NCI-H1930 (cell line): ENCODE measurements at regions not wholly inside any gene's neighbourhood (a gene's known extent, or its start where the extent isn't known, plus 50 kb on each side); places are given as distances from the start of the nearest gene placed in this dataset.

Source experiments
- DNase-seq, 2 experiments: peaks; one replicate each; lab custom pipeline; 2025; lab: John Stamatoyannopoulos, UW

- no peak for DNase-seq
Measured at GRCh38 chr14:101066826-101067510, 163.4 kb upstream of the RTL1 start.

DNA sequence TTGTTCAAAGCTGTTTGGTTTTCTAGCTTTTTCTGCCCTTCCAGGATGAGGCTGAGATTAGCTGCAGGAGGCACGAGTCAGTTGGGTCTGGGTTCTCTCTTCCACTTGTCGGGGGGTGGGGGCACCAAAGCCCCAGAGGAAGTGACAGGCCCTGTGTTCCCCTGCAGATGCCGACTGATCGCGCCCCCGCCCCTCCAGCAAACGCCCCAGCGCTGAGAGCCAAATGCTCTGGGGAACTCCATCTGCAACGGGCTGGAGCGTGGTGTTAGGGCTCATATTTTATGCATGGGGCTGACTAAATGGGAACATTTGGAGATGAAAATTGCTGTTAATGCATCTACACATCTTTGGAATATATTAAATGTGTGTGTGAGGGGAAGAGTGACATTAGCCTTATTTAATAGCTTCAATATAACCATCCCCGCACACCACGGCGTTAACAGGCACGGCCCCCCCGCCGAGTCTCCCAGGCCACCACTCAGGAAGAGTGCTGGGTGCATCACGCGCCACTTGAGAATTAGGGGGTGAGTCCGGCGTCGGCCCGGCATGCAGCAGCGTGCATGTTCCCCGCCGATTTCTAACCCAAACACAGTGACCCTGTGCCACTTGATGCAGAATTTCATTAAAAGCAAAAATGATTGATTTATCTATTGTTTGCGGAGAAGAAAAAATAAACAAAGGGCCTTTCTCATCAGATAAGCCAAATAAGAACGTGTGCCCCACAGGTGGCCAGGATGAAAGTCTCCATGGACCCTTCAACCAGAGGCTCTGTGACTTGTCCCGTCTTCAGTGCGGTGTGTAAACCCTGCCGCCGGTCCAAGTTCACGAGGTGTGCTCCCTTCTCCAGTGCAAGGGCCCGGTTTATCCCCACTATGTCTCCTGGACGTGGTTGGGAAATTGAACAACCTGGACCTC is 165.0 kb upstream of the RTL1 start:
- DNase-seq: no peak

DNA sequence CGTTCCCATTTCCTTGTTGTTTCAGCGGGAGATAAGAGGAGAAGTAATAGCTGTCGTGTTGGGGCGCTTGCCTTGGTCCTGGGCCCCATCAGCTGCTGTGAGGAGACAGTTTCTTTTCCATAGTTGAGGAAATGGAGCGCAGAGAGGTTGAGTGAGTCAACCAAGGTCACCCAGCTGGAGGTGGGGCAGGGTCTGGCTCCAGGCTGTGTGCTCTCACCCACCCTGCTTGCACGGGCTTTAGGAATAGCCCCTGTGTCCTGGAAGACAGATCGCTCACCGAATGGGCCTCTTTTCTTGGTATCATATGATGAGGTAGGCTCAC is 165.7 kb upstream of the RTL1 start:
- DNase-seq: no peak

GRCh38 chr14:101069666-101070362 is 166.3 kb upstream of the RTL1 start:
- DNase-seq: no peak

DNA sequence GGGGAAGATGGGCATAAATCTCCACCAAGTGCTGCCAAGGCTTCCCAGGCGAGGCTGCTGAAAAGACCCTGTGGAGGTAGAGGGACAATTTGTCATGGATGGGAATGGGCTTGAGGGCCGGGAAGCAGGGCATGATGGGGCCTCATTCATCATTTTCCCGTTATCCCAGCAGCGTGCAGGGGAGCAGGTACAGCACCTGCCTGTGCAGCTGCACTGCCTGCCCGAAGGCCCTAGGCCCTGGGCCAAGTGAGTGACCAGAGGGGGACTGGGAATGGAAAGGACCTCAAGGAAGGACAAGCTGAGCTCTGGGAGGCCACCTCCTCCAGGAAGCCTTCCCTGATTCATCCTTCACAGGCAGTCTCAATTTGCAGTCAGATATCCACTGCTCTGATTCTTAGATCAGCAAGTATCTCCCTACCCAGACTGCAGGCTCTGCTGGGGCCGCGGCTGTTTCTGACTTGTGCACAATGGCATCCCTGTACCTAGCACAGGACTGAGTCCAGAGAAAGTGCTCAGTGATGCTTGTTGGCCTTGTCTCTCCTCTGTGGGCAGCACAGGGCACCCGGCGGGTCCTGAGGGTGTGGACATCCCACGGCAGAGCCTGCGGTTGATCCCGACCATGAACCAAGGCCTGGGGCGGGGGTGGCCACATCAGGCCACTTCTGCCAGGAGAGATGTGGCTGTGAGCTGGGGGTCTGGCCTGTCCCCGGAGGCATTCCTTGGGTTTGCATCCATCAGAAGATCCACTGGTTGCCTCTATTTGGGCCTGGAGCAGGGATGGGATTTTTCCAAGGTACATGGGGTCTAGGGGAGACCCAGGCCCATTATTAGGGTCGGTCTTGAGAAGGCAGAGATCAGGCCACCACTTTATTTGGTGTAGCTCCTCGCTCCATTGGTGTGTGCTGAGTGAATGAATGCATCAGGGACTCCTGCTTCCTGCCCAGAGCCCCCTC is 167.3 kb upstream of the RTL1 start:
- no peak for DNase-seq

- DNase-seq: no peak
Measured at GRCh38 chr14:101071493-101071906, 168.0 kb upstream of the RTL1 start.

DNA sequence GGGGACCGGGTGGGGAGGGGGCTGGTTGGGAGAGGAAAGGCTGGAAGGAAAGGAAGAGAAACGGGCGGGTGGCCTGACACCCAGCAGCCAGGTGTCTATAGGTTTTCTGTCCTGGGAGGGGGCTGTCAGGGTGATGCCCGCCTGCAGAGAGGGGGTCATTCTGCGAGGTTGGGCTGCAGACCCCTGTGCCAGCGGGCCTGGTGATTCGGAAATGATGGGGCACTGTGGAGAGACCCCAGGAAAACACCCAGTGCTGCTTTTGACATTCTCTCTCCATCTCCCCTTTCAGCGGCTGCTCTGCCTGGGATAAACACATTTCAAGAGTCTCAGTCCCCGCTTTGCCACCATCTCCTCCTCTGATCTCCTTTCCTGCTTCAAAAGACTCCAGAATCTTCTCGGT is 168.5 kb upstream of the RTL1 start:
- no peak for DNase-seq

- no peak for DNase-seq
Measured at GRCh38 chr14:101072531-101072930, 169.0 kb upstream of the RTL1 start.

GRCh38 chr14:101072945-101073597 is 169.5 kb upstream of the RTL1 start:
- DNase-seq: peak; percentile 7 to 15

- DNase-seq: no peak
Measured at GRCh38 chr14:101073598-101073965, 170.1 kb upstream of the RTL1 start.

- DNase-seq: no peak
Measured at GRCh38 chr14:101074196-101075024, 170.9 kb upstream of the RTL1 start.

DNA sequence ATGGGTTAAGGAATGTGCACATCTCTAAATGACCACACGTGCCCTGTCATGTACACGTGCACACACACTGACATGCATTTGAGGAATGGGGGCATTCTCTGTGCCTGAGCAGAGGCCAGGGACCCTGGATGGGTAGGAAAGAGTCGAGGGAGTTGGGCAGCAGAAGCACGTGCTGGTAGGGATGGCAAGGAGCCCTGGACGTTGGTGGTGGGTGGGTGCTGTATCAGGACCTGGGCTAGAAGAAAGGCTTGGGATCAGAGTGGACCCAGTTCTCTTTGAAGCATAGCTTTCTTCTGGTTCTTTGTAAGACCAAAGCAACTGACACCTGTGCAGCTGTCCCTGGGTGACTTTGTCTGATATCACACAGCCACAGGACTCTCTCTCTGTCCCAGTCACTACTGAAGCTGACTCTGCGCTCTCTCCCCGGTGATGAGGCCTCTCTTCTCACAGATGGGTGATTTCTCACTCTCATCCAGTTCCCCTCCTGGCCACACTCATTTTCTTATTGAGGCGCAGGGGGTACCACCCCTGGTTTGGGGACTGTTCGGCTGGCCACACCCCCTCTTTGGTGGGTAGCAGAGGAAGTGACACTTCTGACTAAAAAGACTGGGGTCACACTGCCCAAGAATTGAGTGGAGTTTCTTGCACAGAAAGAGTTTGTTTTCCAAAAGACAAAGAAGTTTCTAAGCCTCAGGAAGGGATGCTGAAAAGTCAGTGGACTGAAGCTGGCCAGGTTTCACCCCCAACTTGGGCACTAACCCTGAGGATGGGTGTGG is 171.7 kb upstream of the RTL1 start:
- no peak for DNase-seq

- DNase-seq: no peak
Measured at GRCh38 chr14:101075801-101076413, 172.4 kb upstream of the RTL1 start.

DNA sequence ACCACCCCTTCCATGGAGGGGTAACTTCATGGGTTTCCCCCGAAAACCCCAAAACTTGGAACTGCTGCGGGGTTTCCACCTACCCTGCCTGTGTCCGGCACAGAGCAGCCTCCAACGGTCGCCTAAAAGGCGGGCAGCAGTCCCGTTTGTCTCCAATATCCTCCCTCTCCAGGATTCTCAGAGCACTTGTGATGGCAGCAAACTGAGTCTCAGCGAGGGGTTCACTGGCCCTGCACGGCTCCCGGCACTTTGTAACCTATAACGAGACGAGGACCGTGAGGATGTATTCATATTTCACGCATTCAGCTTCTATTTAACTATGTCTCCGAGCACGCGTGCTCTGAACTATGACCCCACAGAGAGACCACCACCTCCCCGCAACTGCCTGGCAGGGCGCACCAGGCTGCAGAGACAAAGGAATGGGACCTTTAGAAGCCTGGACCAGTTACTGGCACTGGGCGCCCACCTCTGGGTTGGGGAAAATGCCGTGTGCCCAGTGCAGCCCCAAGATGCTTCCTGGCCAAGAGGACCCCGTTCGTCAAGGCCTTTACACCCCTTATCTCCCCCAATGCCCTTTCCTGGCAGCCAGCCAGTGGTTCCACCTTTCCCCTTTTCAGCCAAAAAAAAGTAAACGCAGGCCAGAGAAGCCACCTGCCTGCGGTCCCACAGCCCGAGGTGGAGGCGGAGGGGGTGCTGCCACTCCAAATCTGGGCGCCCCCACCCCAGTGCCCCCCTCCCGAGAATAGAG is 173.1 kb upstream of the RTL1 start:
- DNase-seq: no peak

DNA sequence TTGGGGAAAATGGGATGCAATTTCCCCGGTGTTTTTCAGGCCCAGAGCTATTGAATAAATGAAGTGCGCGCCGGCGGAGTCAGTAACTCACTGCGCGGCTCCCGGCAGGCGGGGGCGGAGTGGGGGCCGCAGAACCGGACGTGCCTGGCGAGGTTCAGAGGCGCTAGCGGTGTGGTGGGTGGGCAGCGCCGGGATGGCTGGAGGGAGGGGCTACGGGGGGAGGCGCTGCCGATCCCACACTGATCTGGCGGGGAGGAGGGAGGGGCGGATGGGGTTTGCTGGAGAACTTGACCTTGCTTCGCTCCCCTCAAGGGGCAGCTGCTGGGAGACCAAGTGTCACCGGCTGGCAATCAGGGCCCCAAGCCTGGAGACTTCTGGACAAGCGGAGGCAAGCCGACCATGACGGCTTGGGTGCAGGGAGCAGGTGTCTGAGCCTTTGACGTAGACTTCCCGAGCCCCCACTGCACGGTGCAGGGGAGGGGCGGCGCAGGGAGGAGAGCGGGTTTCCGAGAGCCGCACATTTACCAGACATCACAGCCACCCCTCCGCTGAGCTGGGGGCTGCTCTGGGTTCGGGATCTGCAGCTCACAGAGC is 174.1 kb upstream of the RTL1 start:
- DNase-seq: no peak

DNA sequence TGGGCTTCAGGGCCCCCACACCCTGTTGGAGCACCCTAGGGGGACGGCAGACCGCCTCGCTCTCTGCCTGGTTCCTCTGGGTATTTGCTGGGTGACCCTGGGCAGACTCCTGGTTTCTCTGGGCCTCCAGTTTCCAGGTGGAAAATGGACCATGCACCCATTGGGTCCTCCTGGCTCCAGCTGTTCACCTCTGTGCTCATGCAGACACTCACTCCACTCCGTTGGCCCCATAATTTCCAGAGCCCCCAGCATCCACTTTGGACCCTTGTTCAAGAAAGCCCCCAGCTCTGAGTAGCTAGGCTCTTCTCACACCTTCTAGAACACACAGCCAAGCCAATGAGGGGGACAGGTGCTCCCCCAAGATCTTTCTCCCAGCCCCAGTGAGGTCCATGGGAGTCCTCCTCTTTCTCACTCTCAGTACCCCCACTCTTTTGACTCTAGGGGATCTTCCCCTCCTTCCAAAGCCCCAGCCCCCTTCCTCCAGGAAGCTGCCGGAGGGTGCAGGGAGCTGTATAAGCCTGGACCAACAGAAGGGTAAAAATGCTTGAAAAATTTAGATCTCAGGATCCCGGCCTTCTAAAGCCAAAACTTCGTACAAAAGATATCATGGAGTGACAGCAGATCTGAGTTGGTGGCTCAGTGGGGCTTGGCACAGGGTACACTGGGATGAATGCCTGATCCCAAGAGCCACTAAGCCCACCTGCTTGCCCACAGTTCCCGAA is 174.8 kb upstream of the RTL1 start:
- DNase-seq: no peak

DNA sequence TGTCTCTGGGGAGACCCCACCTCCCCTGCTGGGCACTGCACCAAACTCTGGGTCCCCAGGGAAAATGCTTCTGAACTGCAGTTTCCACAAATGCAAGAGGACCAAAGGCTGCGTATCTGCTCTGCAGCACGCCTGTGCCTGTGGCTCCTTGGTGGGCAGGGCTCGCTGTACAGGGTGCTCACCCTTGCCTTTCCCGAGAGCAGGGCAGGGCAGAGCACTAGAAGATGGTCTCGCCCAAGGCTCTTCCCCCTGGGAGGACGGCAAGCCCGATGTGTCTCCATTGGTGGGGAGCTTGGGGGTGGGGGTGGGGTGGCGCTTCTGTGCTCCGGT is 175.3 kb upstream of the RTL1 start:
- no peak for DNase-seq
